ENCODE measurements at regions not wholly inside any gene's neighbourhood (a gene's known extent, or its start where the extent isn't known, plus 50 kb on each side); places are given as distances from the start of the nearest gene placed in this dataset.

DNA sequence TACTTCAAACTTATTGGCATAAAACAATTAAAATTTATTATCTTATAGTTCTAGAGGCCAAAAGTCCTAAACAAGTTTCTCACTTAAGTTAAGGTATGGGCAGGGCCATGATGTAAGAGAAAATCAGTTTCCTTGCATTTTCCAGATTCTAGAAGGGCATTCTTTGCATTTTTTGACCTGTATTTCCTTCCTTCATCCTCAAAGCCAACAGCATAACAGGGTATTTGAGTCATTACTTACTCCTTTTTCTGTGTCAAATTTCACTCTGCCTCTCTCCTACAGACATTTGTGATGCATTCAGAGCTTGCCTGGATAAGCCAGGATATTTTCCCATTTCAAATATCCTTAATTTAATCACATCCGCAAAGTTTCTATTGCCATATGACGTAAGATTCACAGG, 1499.0 kb downstream of the EFNA5 start:
- H3K4me1 ChIP-seq, result no peaks in the 10 kb centered on the region
- no peak overlapping the region for H3K27ac ChIP-seq
- intact Hi-C loops (cut with DNase I), result no loop called here
- DNase-seq, result no peak
- no peaks in the 10 kb centered on the region for H3K9me3 ChIP-seq
- TF ChIP-seq, protein P1, sequence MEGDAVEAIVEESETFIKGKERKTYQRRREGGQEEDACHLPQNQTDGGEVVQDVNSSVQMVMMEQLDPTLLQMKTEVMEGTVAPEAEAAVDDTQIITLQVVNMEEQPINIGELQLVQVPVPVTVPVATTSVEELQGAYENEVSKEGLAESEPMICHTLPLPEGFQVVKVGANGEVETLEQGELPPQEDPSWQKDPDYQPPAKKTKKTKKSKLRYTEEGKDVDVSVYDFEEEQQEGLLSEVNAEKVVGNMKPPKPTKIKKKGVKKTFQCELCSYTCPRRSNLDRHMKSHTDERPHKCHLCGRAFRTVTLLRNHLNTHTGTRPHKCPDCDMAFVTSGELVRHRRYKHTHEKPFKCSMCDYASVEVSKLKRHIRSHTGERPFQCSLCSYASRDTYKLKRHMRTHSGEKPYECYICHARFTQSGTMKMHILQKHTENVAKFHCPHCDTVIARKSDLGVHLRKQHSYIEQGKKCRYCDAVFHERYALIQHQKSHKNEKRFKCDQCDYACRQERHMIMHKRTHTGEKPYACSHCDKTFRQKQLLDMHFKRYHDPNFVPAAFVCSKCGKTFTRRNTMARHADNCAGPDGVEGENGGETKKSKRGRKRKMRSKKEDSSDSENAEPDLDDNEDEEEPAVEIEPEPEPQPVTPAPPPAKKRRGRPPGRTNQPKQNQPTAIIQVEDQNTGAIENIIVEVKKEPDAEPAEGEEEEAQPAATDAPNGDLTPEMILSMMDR (IDR thresholded peaks at IDR 0.05), result no peak
- no peaks in the 10 kb centered on the region for H3K36me3 ChIP-seq
- H3K27me3 ChIP-seq, result no peaks in the 10 kb centered on the region
- ATAC-seq, result no peak
- no peak overlapping the region for H3K4me3 ChIP-seq

DNA sequence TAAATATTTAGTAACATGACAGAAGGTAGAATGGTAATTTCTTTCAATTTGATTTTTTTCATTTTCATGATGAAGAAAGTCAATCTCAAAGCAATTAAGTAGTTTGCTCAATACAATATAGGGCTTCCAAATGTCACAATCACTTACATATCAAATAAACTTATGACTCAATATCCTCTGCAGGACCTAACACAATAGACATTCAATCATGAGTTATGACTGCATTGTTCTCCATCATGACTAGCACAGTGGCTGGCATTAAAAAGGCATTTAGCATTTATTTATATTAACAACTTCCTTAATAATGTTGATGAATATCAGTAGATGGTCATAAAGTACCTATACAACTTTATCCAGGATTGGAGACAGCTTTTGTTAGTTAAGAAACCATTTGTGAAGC, 1499.6 kb downstream of the EFNA5 start:
- intact Hi-C loops (cut with DNase I), result no loop called here
- no peak for DNase-seq
- no peaks in the 10 kb centered on the region for H3K4me1 ChIP-seq
- TF ChIP-seq, protein P1 (IDR thresholded peaks at IDR 0.05), result no peak
- H3K9me3 ChIP-seq, result no peaks in the 10 kb centered on the region
- no peak overlapping the region for H3K27ac ChIP-seq
- no peaks in the 10 kb centered on the region for H3K27me3 ChIP-seq
- ATAC-seq, result no peak
- no peak overlapping the region for H3K4me3 ChIP-seq
- H3K36me3 ChIP-seq, result no peaks in the 10 kb centered on the region

DNA sequence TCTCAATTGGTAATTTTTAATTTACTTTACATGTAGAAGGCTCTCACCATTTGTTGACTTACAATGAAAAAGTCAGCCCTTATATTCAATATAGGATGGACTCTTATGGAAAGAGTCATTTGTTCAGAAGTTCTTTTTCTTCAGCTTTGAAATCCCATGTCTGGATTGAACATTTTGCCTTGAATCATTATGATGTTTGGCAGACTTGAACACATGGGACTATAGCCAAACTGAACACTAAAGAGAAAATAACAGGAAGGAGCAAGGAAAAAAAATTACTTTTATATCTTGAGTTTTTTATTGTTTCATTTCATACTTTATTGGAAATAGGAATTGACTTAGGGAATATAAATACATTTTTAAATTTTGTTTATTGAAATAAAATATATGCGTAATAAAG, 1503.0 kb downstream of the EFNA5 start:
- ATAC-seq (no peak), DNase-seq (no peak)
- TF ChIP-seq, protein P1 (IDR thresholded peaks at IDR 0.05), result no peak
- Histone ChIP-seq H3K4me1 (no peaks in the 10 kb centered on the region), H3K27ac (no peak overlapping the region), H3K4me3 (no peak overlapping the region), H3K9me3 (no peaks in the 10 kb centered on the region), H3K36me3 (no peaks in the 10 kb centered on the region), H3K27me3 (no peaks in the 10 kb centered on the region)
- intact Hi-C loops (cut with DNase I), result no loop called here

DNA sequence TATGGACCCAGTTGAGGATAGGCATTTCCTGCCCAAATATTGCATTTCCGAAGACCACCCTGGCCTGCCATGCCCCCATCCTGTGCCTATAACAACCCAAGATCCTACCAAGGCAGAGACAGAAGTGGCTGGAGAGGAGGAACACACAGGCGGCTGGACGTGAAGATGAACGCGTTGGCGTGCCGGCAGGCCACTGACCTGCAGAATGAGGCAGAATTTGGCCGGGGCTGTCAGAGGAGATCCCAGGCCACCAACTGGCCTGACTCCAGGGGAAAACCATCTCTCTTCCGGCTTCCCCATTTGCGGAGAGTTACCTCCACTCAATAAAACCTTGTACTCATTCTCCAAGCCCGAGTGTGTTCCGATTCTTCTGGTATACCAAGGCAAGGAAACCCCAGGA, 1507.5 kb downstream of the EFNA5 start:
- TF ChIP-seq, protein P1 (IDR thresholded peaks at IDR 0.05), result no peak
- intact Hi-C loops (cut with DNase I), result no loop called here
- no peak for DNase-seq
- no peak for ATAC-seq
- H3K9me3 ChIP-seq, result no peaks in the 10 kb centered on the region
- no peaks in the 10 kb centered on the region for H3K4me1 ChIP-seq
- H3K27ac ChIP-seq, result no peak overlapping the region
- H3K27me3 ChIP-seq, result no peaks in the 10 kb centered on the region
- no peaks in the 10 kb centered on the region for H3K36me3 ChIP-seq
- H3K4me3 ChIP-seq, result no peak overlapping the region

DNA sequence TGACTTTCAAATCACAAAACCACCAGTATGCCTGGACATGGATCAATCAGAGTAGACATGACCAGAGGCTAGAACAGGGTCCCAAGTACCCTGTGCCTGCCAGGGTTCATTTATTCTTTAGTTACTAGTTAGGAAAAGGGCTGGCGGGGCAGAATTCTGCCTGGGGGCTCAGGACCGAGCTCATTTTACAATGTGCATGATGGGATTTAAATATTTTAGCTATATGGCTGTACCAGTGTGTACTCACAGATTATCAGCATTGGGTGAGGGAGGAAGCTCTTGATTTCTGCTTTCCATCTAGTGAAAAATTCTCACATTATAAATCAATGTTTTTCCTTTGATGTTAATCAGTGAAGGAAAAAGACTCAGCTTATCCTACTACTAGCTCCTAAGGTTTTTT, 1511.1 kb downstream of the EFNA5 start:
- intact Hi-C loops (cut with DNase I), result no loop called here
- no peak for ATAC-seq
- Histone ChIP-seq H3K4me3 (no peak overlapping the region), H3K4me1 (no peaks in the 10 kb centered on the region), H3K27ac (no peak overlapping the region), H3K27me3 (no peaks in the 10 kb centered on the region), H3K9me3 (no peaks in the 10 kb centered on the region), H3K36me3 (no peaks in the 10 kb centered on the region)
- no peak for DNase-seq
- TF ChIP-seq, protein P1 (IDR thresholded peaks at IDR 0.05), result no peak

DNA sequence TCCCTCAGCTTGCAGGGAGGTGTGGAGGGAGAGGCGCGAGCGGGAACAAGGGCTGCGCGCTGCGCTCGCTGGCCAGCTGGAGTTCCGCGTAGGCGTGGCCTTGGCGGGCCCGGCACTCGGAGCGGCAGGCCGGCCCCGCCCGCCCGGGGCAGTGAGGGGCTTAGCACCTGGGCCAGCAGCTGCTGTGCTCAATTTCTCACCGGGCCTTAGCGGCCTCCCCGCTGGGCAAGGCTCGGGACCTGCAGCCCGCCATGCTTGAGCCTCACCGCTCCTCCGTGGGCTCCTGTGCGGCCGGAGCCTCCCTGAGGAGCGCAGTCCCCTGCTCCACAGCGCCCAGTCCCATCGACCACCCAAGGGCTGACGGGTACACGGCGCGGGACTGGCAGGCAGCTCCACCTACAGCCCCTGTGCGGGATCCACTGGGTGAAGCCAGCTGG, 1516.4 kb downstream of the EFNA5 start:
- H3K36me3 ChIP-seq, result no peaks in the 10 kb centered on the region
- no peaks in the 10 kb centered on the region for H3K9me3 ChIP-seq
- H3K4me1 ChIP-seq, result no peaks in the 10 kb centered on the region
- intact Hi-C loops (cut with DNase I), result no loop called here
- no peaks in the 10 kb centered on the region for H3K27me3 ChIP-seq
- H3K27ac ChIP-seq, result no peak overlapping the region
- TF ChIP-seq, protein P1 (IDR thresholded peaks at IDR 0.05), result no peak
- H3K4me3 ChIP-seq, result no peak overlapping the region
- DNase-seq, result peak; percentile 57
- no peak for ATAC-seq
